NT2/D1 (cell line): ENCODE measurements at regions not wholly inside any gene's neighbourhood (a gene's known extent, or its start where the extent isn't known, plus 50 kb on each side); places are given as distances from the start of the nearest gene placed in this dataset.

Source experiments
- SUZ12 ChIP-seq: IDR thresholded peaks from 2 replicates; pipeline ENCODE4 v1.6.1; 2011; ENCODE audit not compliant: insufficient read length, insufficient read depth; ENCODE audit errors: extremely low read depth
- YY1 ChIP-seq: IDR thresholded peaks from 2 replicates; pipeline ENCODE4 v1.6.1; 2011; ENCODE audit not compliant: insufficient read length, insufficient read depth
- ZNF274 ChIP-seq: IDR thresholded peaks from 2 replicates; pipeline ENCODE4 v1.6.1; 2011; ENCODE audit warnings: mild to moderate bottlenecking, low read depth, low read length

DNA sequence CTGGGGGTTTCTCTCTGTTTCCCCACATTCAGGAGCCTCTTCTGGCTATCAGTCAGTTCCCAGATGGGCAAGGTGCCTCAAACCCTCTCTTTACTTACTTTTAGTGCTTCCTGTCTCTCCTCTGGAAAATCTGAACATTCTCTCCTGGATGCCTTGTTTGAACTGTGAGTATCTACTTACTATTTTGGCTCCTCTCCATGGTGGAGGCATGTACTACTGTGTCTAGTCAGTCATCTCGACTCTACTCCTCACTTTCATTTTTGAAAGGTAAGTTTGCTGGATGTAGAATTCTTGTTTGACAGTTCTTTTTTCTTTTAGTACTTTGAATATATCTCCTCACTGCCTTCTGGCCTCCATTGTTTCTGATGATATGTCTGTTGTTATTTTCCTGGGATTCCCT lies 70.9 kb upstream of the FAM78B start:
- TF ChIP-seq YY1: no peak
- no peak for TF ChIP-seq SUZ12
- TF ChIP-seq ZNF274: no peak
